ENCODE measurements at regions not wholly inside any gene's neighbourhood (a gene's known extent, or its start where the extent isn't known, plus 50 kb on each side); places are given as distances from the start of the nearest gene placed in this dataset.
A peak's percentile ranks its signal among the peaks of the same experiment; 100 is the strongest.

- Histone ChIP-seq H3K9me3 (ENCODE audit: control insufficient read depth in 4 of 4, insufficient read depth in 3 of 4, low read length in 3 of 4) (peaks cover 0 to 2% (median 0%) of the 10 kb centered on the region in 4 donors), H3K27me3 (ENCODE audit: control insufficient read depth in 3 of 3, insufficient read depth in 3 of 3, low read length in 2 of 3) (no peaks in the 10 kb centered on the region), H3K36me3 (ENCODE audit: control insufficient read depth in 4 of 4, insufficient read depth in 4 of 4, low read length in 4 of 4) (no peaks in the 10 kb centered on the region), H3K4me1 (ENCODE audit: control insufficient read depth in 5 of 5, insufficient read depth in 5 of 5, low read length in 5 of 5) (peaks cover 0 to 2% (median 0%) of the 10 kb centered on the region in 5 donors), H3K4me3 (no peak overlapping the region), H3K27ac (ENCODE audit: low read depth in 1 of 2, low read length in 1 of 2) (no peak overlapping the region), H3K9ac (ENCODE audit: insufficient read depth in 1 of 2, low read length in 2 of 2) (no peak overlapping the region)
- ATAC-seq (ENCODE audit: insufficient read depth, low FRiP score) (no peak), DNase-seq (no peak)
- no peak for TF ChIP-seq CTCF (IDR thresholded peaks at IDR 0.05; ENCODE audit: control extremely low read depth, extremely low read depth)
- WGBS, 2 donors, result 78 to 80% methylated on average over 1 of the region's 1 CpG
Measured at GRCh38 chr3:176911579-176911978, 285.7 kb downstream of the TBL1XR1 start.

- no peaks in the 10 kb centered on the region for H3K36me3 ChIP-seq (ENCODE audit: control insufficient read depth in 4 of 4, insufficient read depth in 4 of 4, low read length in 4 of 4)
- H3K4me3 ChIP-seq, result no peak overlapping the region
- peaks cover 0 to 17% (median 2%) of the 10 kb centered on the region in 5 donors for H3K4me1 ChIP-seq (ENCODE audit: control insufficient read depth in 5 of 5, insufficient read depth in 5 of 5, low read length in 5 of 5)
- no peak for ATAC-seq (ENCODE audit: insufficient read depth, low FRiP score)
- H3K27ac ChIP-seq (ENCODE audit: low read depth in 1 of 2, low read length in 1 of 2), result no peak overlapping the region
- no peak overlapping the region for H3K9ac ChIP-seq (ENCODE audit: insufficient read depth in 1 of 2, low read length in 2 of 2)
- WGBS, 2 donors, result 90 to 91% methylated on average over 4 of the region's 4 CpGs
- TF ChIP-seq CTCF (IDR thresholded peaks at IDR 0.05; ENCODE audit: control extremely low read depth, extremely low read depth), result no peak
- H3K9me3 ChIP-seq (ENCODE audit: control insufficient read depth in 4 of 4, insufficient read depth in 3 of 4, low read length in 3 of 4), result no peaks in the 10 kb centered on the region
- DNase-seq, result no peak
- no peaks in the 10 kb centered on the region for H3K27me3 ChIP-seq (ENCODE audit: control insufficient read depth in 3 of 3, insufficient read depth in 3 of 3, low read length in 2 of 3)
Measured at GRCh38 chr3:176909044-176909443, 288.2 kb downstream of the TBL1XR1 start.

GRCh38 chr3:176906046-176906905 lies 291.0 kb downstream of the TBL1XR1 start:
- H3K27ac ChIP-seq (ENCODE audit: low read depth in 1 of 2, low read length in 1 of 2), result no peak overlapping the region
- peak; percentile 56 to 88 (median 88) for DNase-seq
- H3K27me3 ChIP-seq (ENCODE audit: control insufficient read depth in 3 of 3, insufficient read depth in 3 of 3, low read length in 2 of 3), result no peaks in the 10 kb centered on the region
- ATAC-seq (ENCODE audit: insufficient read depth, low FRiP score), result no peak
- no peak for TF ChIP-seq CTCF (IDR thresholded peaks at IDR 0.05; ENCODE audit: control extremely low read depth, extremely low read depth)
- 56 to 67% methylated on average over 5 of the region's 5 CpGs for WGBS, 2 donors
- H3K36me3 ChIP-seq (ENCODE audit: control insufficient read depth in 4 of 4, insufficient read depth in 4 of 4, low read length in 4 of 4), result no peaks in the 10 kb centered on the region
- H3K4me3 ChIP-seq, result no peak overlapping the region
- H3K4me1 ChIP-seq (ENCODE audit: control insufficient read depth in 5 of 5, insufficient read depth in 5 of 5, low read length in 5 of 5), result peaks cover 0 to 17% (median 2%) of the 10 kb centered on the region in 5 donors
- no peaks in the 10 kb centered on the region for H3K9me3 ChIP-seq (ENCODE audit: control insufficient read depth in 4 of 4, insufficient read depth in 3 of 4, low read length in 3 of 4)
- no peak overlapping the region for H3K9ac ChIP-seq (ENCODE audit: insufficient read depth in 1 of 2, low read length in 2 of 2)
